HT-29 (cell line): ENCODE measurements at regions not wholly inside any gene's neighbourhood (a gene's known extent, or its start where the extent isn't known, plus 50 kb on each side); places are given as distances from the start of the nearest gene placed in this dataset.
A peak's percentile ranks its signal among the peaks of the same experiment; 100 is the strongest.

Experiments used
- DNase-seq: peaks from one replicate; pipeline ENCODE4 v3.0.0-alpha.2; 2015; ENCODE audit warnings: low spot score

DNA sequence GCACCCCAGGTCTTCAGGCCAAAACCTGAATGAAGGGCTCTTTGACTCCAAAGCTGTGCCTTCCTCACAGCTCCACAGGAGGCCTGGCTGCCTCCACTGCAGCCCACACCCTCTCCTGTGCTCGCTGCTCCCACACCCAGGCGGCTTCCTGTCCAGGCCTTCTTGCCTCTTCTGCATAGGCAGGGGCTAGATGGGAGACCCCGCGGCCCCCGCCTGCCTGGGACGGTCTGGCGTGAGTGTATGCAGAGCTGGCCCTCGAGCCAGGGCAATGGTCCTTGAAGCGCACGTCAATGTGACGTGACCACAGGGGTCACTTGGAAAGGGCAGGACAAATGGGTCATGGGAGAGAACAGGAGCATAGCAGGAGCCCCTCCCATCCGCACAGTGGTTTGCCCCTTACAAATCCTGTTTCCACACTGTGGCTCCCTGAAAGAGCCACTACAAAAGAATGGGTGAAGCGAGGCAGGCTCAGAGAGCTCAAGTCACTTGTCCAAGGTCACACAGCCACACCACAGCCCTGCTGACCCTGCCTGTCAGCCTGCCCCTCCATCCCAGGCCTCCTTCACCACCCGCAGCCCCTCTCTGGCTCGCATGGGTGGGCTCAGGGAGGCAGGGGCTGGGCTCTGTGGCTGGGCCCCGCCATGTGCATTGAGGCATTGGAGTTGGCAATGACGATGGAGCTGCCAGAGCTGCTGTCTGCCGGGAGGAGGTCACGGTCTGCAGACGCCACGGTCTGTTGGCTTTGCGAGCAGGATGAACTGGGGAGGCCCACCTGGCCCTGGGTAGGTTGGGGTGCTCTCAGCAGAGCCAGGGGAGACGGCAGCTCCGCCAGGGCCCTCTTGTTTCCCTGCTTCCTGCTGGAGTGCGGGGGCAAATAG, 71.2 kb upstream of the WNT11 start:
- no peak for DNase-seq

DNA sequence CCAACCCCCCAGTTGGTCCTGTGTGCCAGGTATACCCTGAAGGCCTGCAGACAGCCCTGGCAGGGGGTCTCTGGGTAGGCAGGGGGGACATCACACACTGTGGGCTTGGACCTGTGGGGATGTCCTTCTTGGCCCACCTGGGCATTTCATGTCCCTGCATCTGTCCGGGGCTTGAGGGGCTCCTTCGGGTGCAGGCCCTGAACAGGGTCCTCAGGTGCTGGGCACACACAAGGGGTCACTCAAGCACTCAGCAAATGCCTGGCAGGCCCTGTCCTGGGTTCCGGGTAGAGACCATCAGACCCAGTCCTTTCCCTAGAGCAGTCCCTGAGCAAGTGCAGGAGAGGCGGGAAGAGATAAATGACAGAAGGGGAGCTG, 70.5 kb upstream of the WNT11 start:
- DNase-seq = no peak

DNA sequence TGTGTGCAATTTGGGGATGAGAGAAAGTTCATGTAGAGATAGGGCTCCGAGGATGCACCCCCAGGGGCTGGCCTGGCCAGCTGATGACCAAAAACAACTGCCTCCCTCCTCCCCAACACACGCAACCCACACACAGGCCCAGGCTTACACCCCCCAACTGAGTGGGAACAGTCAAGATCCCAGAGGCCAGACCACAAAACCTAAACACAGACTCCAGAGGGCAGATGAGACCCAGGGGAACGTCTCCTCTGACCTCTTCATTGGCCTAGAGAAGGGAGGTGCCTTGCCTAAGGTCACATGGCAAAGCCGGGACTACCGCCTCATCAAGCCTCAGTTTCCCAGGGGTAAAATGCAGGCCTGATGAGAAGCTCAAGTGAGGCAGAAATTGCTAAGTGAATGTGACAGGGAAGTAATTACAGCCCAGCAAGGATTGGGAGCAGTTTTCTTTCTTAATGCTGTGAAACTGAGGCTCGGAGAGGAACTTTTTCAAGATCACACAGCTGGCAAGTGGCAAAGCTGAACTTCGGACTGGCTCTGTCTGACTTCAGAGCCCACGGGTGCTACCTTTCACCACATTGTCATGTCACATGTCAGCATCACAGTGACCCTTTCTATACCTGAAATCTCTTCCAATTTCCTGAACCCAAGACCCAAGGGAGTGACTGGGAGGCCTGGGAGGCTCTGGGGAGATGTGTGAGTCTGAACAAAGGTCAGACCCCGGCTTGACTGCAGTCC, 69.9 kb upstream of the WNT11 start:
- DNase-seq = no peak

DNA sequence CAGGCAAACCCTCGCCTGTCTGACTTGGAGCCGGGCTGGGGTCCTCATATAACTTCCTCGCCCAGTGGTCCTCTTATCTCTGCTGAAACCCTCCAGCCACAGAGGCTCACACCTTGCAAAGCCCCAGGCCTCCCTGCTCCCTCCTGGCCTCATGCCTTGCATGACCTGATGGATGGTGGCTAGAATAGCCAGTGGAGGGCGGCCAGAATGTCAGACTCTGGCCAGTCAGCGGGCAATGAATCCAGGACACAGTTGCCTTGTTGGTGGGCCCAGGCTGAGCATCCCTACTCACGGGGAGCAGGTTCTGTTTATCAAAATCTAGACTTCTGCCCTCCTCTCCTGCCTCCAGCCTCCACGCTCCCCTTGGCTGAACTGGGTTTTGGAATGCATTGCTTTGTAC, 69.1 kb upstream of the WNT11 start:
- DNase-seq = no peak

DNA sequence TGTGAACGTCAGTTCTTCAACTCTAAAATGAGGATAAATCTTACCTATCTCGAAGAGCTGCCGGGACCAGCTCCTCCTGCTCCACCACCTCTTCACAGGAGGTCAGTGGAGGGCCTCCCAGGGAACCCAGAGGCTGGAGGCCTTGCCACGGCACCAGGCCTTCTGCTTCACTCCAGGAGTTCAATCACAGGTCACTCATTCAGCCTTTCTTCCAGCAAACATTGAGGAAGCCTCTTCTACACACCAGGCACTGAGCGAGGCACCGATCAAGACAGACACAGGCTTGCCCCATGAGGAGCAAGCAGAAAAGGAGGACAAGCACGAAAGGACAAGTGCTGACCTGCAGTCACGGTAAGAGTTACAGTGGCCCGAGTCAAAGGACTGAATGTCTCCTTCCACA, 64.8 kb upstream of the WNT11 start:
- no peak for DNase-seq

DNA sequence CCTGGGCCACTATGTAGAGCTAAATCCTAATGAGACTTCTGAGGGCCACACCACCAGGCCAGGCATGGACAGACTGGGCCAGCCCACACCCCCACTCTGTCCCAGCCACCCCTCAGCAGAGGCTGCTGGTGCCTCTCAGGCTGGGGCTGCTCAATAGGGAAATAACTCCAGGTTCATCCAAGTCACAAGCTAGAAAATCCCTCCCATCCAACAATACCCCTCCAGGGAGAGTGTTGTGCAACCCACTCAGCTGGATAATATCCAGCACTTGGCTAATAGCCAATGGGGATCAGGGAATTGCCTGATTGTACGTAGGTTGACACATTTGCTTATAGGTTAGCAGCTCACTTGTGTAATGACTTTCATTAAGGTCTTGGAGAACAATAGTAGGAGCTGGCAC, 64.1 kb upstream of the WNT11 start:
- DNase-seq = no peak

DNA sequence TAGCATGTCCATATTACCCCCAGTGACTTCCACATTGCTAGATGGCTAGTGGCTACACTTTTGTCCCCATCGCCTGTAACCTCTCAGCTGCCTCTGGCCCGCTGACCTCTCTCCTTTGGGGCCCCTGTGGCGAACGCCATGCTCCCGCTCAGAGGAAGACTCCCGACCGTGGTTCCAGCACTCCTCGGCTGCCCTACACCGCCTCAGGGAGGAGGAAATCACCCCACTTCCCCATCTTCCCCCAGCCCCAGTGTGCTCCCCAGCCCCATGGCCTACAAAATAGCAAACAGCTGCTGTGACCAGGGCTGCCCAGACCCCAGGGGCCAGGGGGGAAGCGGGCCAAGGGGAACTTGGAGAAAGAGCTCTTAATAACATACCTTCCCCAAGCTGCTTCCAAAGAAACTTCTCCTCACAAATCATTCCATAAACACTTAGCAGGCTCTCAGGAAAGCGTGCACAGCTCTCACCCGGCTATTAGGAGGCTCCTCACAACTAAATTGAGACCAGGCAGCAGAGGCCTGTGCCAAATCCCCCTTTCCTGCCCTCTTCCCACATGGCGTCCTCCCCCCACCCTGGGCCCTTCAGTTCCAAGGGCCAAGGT, 63.5 kb upstream of the WNT11 start:
- DNase-seq = no peak

DNA sequence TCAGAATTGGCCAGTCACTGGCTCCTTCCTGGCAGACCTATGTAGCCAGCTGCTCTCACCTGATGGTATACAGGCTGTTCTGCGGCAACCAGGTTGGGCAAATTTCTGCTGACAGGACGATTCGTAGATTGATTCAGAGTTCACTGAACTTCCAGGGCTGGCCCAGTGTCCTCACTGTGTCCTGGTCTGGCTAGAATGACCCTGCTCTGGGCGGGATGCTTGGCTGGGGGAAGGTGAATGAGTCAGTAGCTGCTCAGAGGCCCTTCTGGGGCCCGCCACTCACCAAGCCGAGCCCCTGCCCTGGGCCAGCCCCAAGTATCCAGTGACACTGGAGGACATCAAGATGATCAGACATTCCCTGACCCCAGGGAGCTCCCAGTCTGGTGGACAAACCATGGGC, 62.9 kb upstream of the WNT11 start:
- no peak for DNase-seq

DNA sequence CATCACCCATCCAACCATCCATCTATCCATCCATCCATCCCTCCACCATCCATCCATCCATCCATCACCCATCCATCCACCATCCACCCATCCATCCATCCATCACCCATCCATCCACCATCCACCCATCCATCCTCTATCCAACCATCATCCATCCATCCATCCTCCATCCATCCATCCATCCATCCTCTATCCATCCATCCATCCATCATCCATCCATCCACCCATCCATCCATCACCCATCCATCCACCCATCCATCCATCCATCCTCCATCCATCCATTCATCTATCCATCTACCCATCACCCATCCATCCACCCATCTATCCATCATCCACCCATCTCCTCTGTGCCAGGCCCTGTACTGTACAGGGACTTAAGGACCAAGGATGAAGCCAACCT, 62.2 kb upstream of the WNT11 start:
- no peak for DNase-seq

DNA sequence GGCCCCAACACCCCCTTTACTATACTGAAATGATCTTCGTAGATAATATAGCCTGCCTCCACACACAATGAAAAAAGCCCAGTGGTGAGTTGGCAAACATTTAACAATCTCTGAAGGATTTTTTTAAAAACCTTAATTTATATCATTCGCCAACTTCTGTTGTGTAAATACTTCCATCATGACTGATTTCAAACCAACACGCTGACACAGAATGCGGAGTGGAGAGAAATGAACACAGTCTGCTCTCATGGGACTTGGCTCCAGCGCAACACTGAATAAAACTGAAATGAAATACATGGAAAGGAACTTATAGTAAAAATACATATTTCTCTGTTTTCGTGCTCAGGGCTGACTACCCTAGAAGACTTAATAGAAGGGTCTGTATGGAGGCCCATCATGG, 61.3 kb upstream of the WNT11 start:
- DNase-seq = no peak

DNA sequence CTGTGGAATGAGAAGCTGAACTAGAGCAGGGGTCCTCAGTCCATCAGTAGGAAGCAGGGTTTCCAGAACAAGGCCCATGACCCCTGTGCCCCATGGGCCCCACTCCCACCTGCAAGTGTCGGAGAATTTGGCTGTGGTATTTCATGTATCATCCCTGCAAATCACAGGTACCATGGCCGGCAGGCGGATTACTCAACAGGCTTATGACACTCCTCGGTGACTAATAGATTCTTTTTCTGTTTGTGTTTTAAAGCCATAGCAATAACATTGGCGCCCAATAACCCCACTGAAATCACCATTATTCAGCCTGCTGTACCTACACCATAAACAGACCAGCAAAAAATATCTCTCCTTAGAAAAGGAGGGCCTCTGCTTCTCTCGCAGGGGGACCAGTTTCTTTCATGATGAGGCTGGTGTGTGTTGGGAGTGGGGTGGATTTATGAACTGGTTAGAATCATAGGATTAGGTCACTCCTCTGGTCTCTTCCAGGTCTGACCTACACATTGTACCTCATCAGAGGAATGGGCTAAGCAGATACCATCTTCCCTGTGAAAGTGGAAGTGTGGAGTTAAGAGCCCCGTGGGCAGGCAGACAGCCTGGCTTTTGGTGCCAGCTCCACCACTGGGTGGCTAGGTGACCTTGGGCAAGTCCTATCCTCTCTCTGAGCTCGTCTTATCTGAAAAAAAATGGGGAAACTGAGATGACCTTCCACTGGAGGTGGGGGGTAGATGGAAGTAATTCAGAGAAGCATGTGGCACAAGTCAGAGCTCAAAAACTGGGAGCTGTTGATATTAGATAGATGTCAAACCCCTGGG, 60.2 kb upstream of the WNT11 start:
- DNase-seq = peak; percentile 54

DNA sequence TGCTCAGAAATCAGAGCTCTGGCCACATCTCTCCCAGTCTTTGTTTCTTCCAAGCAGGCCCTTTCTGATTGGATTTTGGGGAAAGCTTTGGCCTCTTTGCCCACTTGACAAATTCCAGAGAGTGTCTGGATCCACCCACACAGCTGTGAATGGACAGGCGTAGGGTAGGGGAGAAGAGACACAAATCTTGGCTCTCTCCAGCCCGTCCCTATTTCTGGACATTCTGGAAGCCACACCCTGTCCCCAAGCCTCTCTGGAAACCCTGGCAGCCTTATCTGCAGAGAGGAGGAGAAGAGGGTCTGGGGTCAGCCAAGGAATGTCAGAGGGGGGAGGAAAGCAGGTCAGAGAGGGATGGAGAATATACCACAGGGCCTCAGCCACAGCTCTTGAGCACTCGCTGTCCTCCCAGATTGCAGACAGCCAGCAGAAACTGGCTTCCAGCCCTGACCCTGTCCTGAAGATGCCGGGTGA, 59.5 kb upstream of the WNT11 start:
- no peak for DNase-seq

DNA sequence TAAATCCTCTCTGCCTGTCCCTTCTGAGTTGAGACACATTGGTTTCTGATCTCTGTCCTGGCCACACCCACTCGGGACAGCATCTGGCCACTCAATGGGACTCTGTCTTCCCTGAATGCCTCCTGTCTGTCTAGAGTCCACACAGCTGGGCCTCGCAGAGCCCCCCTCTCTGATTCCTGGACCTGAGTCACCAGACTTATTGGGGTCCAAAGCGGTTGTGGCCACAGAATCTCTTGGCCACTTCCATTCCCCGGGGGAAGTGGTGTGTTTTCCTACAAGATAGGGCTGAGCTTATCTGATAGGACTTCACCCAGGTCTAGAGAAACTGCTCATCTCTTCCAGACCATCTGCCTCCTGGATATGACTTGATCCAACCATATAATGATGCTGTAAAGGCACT, 57.4 kb upstream of the WNT11 start:
- DNase-seq = no peak

DNA sequence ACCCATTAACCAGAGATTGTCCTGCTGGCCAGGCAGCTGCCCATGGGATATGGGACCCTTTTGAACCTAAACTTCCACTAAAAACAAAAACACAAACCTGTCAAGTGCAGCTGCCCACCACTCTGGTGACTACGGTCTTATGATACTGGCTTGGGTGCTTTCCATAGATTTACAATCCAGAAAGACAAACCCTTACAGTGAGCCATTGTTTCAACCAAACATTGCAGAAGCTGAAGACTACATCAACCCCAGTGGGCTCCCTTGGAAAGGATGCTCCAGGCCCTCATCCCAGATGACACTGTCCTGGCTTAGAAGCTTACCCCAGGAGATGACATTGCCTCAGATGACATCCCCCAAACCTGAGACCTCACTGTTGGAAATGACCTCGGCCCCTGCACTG, 56.9 kb upstream of the WNT11 start:
- no peak for DNase-seq

DNA sequence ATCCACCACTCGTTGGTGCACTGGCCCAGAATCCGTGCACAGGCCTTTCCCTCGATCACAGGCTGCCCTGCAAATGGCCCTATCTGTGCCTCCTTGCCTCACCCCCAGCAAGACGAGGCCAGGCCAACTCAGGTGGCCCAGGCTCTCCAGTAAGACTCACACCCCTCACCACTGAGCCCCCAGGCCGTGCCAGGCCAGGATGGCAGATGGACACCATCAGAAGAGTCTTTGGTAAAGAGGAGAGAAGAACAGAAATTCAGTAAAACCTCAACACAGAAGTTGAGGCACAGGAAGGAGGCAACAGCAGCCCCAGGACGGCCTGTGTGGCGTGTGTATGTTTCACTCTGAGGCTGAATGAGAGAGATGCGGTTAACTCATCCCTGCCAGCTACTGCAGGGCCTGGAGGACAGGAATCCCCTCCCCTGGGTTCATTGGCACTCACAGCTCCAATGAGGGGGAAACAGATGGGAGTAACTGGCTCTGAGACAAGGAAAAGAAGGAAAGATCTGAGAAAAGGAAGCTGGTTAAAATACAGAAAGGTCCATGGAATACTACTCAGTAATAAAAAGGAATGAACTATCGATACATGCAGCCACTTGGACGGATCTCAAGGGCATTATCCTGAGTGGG, 54.1 kb upstream of the WNT11 start:
- no peak for DNase-seq

DNA sequence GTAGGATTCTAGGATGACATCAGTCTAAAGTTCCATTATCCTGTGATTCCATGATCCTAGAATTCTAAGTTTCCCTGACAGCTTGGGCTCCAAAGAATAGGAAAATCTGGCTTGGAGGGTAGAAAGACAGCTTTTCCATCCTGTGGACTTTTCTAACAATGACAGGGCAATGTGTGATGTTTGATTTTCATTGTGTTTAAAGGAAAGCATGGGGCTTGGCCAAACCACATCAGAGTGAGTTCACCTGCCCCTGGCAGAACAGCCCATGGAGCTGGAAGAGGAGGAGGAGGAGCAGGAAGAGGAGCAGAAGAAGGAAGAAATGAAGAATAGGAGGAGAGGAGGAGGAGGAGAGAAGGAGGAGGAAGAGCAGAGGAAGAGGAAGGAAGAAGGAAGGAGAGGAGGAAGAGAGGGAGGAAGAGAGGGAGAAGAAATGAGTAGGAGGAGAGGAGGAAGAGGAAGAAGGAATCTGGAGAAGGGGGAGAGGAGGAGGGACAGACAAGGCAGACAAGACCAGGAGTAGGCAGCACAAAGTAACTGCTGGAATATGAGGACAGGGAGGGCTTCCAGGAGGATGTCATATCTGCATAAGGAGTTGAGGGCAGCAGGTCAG, 53.1 kb upstream of the WNT11 start:
- no peak for DNase-seq

DNA sequence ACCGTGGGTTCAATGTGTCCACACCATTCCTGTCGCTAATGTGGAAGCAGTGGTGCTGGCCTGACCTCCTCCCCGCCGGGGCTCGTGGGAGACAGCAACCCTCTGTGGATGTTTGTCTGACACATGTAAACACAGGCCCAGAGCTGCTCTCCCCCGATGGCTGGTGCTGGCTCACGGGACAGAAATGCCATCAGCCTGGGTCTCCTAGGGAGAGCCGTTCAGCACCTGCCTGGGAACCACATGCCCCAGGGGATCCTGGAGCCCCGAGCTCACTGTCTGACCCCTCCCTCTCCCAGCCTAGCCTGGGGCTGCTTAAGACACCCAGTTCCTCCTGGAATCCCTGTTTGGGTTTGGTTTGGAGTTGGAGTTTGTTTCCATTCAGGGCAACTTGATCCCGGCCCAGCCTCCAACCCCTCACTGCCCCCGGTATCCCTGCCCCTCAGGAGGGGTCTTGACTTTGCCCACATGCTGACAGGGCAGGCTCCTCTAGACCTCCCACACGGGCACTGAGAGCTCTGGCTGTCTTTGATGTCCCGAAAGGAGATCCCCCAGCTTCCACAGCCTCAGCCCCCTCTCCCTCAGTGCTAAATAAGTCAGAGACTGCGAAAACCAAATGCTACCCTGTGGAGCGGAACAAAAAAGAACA, 50.9 kb upstream of the WNT11 start:
- DNase-seq = no peak

DNA sequence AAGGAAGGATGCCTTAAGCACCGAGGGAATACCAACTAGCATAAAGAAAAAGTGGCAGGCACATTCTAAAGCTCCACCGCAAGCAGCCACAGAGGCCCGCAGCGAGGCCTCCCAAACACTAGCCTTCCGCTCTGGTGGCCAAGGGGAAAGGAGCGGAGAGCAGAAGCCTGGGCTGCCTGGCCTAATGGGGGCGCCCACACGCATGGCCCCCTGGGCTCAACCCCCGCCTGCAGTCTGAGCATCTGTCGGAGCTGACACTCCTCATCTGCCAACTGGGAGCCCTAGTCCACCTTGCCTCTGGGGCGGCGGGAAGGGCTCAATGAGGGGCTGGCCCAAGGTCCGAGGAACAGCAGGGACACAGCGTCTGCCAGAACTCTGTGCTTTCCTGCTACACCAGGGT, 50.1 kb upstream of the WNT11 start:
- no peak for DNase-seq
